Calu3 (cell line): ENCODE measurements at regions not wholly inside any gene's neighbourhood (a gene's known extent, or its start where the extent isn't known, plus 50 kb on each side); places are given as distances from the start of the nearest gene placed in this dataset.
A peak's percentile ranks its signal among the peaks of the same experiment; 100 is the strongest.

ENCODE experiments used
- BruUV-seq: library from RNA; stranded (reverse); fragments of 400-500 nt; replicated peaks from 2 replicates; lab custom pipeline; 2021; lab: Mats Ljungman, UMichigan
- CTCF ChIA-PET: fragments of 300-600 bp; sonication (Branson Sonifier 250); formaldehyde crosslinking; loops from one replicate; lab custom pipeline; 2022; ENCODE audit warnings: antibody characterized with exemption; lab: Charles Lee
- DNase-seq: peaks from one replicate; pipeline ENCODE4 v3.0.0; 2022
- H3K27ac Mint-ChIP-seq: one replicate; pipeline ENCODE4 v1.8.0; 2022; ENCODE audit warnings: mixed read lengths; ENCODE audit not compliant: unreplicated experiment
- H3K27me3 Mint-ChIP-seq: one replicate; pipeline ENCODE4 v1.8.0; 2022; ENCODE audit warnings: mixed read lengths; ENCODE audit not compliant: unreplicated experiment
- H3K36me3 Mint-ChIP-seq: one replicate; pipeline ENCODE4 v1.8.0; 2022; ENCODE audit warnings: mild to moderate bottlenecking, moderate library complexity, mixed read lengths; ENCODE audit not compliant: insufficient read depth, unreplicated experiment
- H3K4me1 Mint-ChIP-seq: one replicate; pipeline ENCODE4 v1.8.0; 2022; ENCODE audit warnings: mild to moderate bottlenecking, low read depth, mixed read lengths; ENCODE audit not compliant: unreplicated experiment
- H3K4me3 Mint-ChIP-seq: one replicate; pipeline ENCODE4 v1.8.0; 2022; ENCODE audit warnings: mild to moderate bottlenecking, low read depth, moderate library complexity, mixed read lengths; ENCODE audit not compliant: unreplicated experiment
- H3K9me3 Mint-ChIP-seq: one replicate; pipeline ENCODE4 v1.8.0; 2022; ENCODE audit warnings: low read depth, mixed read lengths; ENCODE audit not compliant: unreplicated experiment
- intact Hi-C: fragments of 100-400 bp; cut with micrococcal nuclease; formaldehyde crosslinking; loops from one replicate; pipeline ENCODE4 v1.10.0; 2022; ENCODE audit not compliant: unreplicated experiment
- TF ChIP-seq, protein P1 (sequence below): fragments of 200-600 bp; IDR thresholded peaks from one replicate; pipeline ENCODE4 v1.8.0; 2022; ENCODE audit warnings: antibody characterized with exemption; ENCODE audit not compliant: unreplicated experiment

DNA sequence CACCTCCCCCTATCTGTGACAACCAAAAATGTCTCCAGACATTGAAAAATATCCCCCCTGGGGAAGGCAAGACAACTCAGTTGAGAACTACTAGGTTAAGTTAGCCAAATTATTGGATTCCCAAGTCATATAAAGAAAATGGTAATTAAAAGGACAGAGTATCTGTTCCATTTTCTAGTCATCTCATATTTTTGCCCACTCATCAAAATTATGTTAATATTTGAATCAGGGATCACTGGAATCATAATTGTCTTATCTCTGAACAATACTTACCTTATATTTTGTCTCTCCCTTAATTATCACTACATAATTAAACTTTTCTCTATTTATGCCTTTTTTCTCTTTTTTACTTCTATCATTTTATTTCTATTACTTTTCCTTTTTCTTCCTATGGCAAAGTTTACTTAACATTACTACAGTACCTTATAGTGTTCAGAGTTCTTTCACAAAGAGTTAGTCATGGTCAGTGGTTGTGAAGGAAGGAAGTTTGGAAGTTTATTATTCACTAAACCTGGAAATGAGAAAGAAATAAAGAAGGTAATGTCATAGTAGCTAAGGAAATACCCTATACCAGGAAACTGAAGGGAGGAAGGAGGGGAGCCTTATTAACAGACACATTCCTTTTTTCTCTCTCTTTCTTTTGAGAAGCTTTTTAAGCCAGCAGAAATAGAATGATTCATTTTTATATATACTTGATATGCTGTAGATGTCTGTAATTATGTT is 332.9 kb downstream of the COL12A1 start:
- Mint-ChIP-seq H3K27me3 (no peaks in the 10 kb centered on the region), H3K4me3 (no peak overlapping the region), H3K4me1 (peaks cover 48% of the 10 kb centered on the region), H3K27ac (peak overlapping the region; percentile 33), H3K36me3 (no peaks in the 10 kb centered on the region), H3K9me3 (no peaks in the 10 kb centered on the region)
- no TSS peak for BruUV-seq
- DNase-seq, result no peak
- intact Hi-C loops, result loop anchor here (10.0 kb wide), 2 partner anchors 242 to 458 kb away; no protein-coding TSS in a partner anchor
- TF ChIP-seq, protein P1, sequence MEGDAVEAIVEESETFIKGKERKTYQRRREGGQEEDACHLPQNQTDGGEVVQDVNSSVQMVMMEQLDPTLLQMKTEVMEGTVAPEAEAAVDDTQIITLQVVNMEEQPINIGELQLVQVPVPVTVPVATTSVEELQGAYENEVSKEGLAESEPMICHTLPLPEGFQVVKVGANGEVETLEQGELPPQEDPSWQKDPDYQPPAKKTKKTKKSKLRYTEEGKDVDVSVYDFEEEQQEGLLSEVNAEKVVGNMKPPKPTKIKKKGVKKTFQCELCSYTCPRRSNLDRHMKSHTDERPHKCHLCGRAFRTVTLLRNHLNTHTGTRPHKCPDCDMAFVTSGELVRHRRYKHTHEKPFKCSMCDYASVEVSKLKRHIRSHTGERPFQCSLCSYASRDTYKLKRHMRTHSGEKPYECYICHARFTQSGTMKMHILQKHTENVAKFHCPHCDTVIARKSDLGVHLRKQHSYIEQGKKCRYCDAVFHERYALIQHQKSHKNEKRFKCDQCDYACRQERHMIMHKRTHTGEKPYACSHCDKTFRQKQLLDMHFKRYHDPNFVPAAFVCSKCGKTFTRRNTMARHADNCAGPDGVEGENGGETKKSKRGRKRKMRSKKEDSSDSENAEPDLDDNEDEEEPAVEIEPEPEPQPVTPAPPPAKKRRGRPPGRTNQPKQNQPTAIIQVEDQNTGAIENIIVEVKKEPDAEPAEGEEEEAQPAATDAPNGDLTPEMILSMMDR, result no peak
- CTCF ChIA-PET, result no interaction called here

DNA sequence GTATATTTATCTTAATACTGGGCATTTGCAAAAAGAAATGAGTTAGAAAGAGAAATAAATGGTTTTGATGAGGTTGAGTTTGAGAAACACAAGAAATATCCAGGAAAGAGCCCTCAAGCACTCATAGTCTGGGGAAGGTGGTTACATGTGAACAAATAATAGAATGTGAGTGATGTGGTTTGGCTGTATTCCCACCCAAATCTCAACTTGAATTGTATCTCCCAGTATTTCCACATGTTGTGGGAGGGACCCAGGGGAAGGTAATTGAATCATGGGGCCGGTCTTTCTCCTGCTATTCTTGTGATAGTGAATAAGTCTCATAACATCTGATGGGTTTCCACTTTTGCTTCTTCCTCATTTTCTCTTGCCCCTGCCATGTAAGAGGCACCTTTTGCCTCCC is 334.1 kb downstream of the COL12A1 start:
- intact Hi-C loops, result loop anchor here (10.0 kb wide), 2 partner anchors 243 to 457 kb away; no protein-coding TSS in a partner anchor
- Mint-ChIP-seq H3K4me1 (peaks cover 47% of the 10 kb centered on the region), H3K36me3 (no peaks in the 10 kb centered on the region), H3K27me3 (no peaks in the 10 kb centered on the region), H3K9me3 (no peaks in the 10 kb centered on the region), H3K4me3 (no peak overlapping the region), H3K27ac (peak overlapping the region; percentile 29)
- DNase-seq, result peak; percentile 33
- CTCF ChIA-PET, result no interaction called here
- TF ChIP-seq, protein P1, result no peak
- no TSS peak for BruUV-seq

DNA sequence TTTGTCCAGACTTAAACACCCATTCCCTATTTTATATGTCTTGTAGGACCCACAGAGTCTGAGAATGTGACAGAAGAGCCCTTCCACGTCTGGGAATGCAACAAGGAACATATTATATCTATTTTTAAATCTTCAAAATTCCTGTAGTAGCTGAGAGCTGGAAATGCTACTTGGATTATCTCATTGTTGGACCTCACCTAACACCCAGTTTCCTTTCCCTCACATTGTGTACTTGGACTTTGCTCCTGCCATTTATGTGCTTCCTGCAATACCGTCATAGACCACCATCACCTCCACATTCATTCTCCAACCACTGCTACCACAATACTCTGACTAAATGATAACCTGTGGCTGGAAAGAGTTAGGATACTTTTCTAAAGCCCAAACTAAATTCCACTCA is 335.4 kb downstream of the COL12A1 start:
- CTCF ChIA-PET, result interaction anchor here (0.6 to 1.0 kb wide), 4 partner anchors 9 to 1710 kb away, joined by 3 to 4 read pairs (median 3); no protein-coding TSS in a partner anchor
- BruUV-seq, result no TSS peak
- Mint-ChIP-seq H3K9me3 (no peaks in the 10 kb centered on the region), H3K27me3 (no peaks in the 10 kb centered on the region), H3K4me3 (no peak overlapping the region), H3K36me3 (no peaks in the 10 kb centered on the region), H3K27ac (peak overlapping the region; percentile 29), H3K4me1 (peaks cover 42% of the 10 kb centered on the region)
- intact Hi-C loops, result loop anchor here (10.0 kb wide), 2 partner anchors 244 to 456 kb away; no protein-coding TSS in a partner anchor
- TF ChIP-seq, protein P1, result no peak
- peak; percentile 51 for DNase-seq

DNA sequence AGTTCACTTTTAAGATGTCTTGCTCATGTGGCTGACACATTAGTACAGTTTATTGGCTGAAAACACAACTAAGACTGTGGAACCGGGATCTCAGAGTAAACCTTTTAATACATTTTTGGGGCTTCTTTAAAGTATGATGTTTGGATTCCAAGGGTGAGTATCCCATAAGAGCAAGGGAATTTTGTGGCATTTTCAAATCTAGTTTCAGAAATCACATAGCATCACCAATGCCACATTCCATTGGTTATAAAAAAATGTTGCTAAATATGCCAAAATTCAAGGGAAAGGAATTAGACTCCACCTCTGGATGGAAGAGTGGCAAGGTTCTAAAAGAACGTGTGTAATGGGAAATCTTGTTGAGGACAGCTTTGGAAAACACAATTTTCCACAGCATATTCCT is 338.6 kb downstream of the COL12A1 start:
- no peak for DNase-seq
- no peak overlapping the region for H3K27ac Mint-ChIP-seq
- H3K9me3 Mint-ChIP-seq, result no peaks in the 10 kb centered on the region
- CTCF ChIA-PET, result no interaction called here
- H3K4me3 Mint-ChIP-seq, result no peak overlapping the region
- no peaks in the 10 kb centered on the region for H3K27me3 Mint-ChIP-seq
- no TSS peak for BruUV-seq
- peaks cover 23% of the 10 kb centered on the region for H3K4me1 Mint-ChIP-seq
- TF ChIP-seq, protein P1, result no peak
- H3K36me3 Mint-ChIP-seq, result no peaks in the 10 kb centered on the region
- intact Hi-C loops, result no loop called here
